NCI-H1048 (cell line): ENCODE measurements at regions not wholly inside any gene's neighbourhood (a gene's known extent, or its start where the extent isn't known, plus 50 kb on each side); places are given as distances from the start of the nearest gene placed in this dataset.
"Not testable (repeated sequence)": the region's sequence is repeated elsewhere in the genome, so short reads cannot be mapped to it uniquely, and the experiment has no call there.

Source experiments
- DNase-seq: peaks from one replicate; lab custom pipeline; 2025; lab: John Stamatoyannopoulos, UW

DNA sequence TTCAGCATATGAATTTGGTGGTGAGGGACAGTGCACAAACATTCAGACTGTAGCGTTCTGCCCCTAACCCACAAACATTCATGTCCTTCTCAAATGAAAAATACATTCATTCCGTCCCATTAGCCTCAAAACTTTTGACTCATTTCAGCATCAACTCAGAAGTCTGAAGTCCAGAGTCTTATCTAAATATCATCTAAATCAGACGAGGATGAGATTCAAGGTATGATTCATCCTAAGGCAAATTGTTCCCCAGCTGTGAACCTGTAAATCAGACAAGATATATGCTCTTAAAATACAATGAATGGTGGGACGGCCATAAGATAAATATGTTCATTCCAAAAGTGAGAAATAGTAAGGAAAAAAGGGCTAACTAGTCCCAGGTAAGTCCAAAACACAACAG, 1195.6 kb upstream of the ADGRL4 start:
- no peak for DNase-seq

DNA sequence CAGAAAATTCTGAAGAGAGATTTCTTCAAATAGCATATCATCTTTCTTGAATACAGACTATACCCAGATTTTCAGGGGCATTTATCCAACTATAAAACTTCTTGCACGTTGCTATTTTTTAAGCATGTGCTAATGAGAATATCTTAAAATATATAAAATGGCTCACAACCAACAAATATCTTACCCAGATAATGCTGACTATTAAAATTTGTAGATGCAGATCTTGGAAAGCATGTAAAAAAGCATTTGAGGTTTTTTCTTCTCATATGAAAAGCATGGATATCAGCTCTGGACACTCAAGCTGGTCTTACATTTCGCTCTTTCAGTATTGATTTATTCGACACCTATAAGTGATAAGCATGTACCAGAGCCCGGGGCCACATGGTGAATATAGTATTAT, 1187.7 kb upstream of the ADGRL4 start:
- no peak for DNase-seq

DNA sequence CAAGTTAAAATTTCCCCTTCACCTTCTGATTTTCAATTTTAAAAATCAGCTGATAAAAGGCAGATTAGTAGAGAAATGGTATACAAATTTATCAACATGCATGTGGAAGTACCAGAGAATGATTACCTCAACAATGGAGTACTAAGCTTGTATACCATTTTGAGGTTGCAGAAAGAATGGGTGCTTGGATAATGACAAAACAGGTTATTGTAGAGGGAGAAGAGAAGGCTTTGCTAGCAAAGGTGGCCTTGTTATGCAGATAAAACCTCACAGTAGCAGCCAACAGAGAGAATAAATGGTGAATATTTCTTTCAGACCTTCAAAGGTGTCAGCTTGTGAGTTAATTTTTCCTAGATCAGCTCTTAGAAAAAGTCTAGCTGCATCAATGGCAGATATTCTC, 1174.9 kb upstream of the ADGRL4 start:
- DNase-seq = no peak

DNA sequence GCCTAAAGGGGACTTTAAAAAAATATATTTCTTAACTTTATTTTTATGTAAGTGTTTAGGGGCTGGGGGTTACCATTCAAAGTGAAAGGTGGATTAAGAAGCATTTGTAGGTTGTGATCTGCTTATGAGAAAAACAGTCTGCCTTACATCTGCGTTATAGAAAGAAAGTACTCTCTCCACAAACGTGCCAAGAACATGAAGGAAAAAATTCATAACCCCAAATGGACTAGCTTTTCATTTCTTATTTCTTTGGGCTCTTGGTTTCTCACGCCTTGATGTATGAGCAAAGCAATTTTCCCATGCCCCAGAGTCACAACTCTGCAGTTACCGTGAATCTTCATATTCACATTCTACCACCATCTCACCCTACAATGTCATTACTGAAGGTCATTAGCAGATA, 1165.1 kb upstream of the ADGRL4 start:
- DNase-seq = no peak

DNA sequence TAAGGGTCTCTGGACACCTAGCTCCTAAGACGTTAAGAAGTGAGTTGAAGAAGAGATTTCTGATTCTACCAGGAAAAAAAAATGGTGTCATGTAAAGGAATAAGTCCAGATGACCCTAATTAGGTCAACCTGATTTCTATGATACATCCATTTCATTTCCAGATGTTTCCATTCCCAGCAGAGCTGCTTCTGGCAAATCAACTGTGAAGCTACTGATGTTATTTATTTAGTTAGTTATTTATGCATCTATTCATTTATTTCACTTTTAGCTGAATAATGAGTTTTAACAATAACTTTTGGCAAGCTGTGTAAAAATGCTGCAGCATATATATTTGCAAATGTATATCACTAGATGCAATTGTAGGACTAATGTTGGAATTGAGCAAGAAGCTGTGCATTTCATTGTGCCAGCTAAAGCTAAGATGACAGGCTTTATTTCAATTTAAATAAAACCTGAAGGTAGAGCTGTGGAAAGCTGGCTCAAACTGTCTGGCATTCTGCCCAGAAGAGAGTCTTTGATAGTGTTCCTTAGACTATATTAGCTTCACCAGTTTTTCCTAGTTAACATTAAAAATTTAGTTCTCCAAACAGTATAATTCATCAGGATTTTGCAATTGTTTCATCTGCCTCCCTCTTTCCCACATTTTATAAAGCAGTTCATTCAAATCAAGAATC, 1164.4 kb upstream of the ADGRL4 start:
- DNase-seq = no peak

DNA sequence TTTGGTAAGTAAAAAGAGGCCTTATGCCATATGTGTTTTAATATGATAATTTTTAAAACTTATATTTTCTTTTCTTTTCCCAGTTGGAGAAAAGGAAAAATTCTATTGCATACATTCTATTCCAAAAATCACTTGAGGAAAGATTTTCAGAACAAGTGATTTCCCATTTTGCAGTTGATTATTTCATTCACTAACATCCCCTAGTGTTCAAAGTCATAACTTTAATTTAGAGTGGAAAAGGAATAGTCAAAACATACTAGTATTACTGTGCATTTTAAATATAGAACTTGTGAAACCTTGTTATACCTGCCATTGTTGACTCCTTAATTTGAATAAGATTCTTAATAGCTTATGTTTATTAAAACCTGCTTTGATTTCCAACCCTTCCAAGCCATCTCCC, 1157.6 kb upstream of the ADGRL4 start:
- no peak for DNase-seq

DNA sequence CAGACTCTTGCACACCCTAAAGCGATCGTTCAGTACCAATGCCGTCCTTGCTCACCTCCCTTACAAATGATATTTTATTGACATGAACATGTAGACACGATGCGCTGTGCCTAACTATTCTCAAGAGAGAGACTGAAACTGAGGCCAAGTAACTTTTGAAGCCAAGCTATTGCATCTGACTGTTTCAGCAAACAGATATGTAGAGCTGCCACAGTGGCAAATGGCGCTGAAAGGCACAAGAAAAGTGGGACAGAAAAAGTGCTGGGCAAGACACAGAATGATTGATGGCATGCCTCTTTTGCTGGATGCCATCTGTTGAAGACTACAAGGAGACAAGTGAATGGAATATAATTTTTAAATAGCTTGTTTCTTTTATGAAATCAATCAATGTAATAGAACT, 1157.2 kb upstream of the ADGRL4 start:
- DNase-seq = no peak

DNA sequence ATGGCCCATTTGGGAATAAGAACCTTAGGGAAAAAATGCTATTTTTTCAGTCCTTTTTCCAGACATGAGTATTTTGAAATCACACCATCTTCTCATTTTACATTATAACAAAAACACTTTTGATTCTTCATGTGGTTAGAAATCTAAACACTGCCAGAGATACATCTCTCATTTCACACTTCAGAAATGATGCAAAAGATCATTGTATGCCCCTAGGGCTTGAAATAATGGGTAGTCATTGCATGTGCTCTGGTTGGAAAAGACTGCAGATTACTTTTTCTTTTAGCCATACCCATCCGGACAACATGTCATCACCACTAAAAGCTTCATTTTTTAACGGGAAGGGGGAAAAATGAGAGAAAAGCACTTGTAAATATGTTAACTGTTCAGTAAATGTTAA, 1152.2 kb upstream of the ADGRL4 start:
- no peak for DNase-seq

DNA sequence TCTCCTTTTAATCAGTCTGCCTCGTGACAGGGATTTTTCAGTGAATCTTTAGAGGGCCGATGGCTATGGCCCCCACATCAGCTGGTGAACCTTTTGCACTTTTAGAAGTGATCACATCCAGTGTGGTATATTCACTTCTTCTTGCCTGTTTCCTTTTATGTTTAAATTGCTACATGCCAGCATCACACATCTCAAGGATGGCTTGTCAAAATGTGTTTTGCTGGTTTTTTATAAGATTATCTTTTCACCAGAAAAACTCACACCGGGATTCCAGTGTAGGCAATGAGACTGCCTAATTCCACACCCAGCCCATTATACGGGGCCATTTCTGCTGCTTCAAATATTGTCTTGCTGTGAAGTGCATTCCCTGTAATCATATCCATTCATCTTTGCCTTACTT, 1151.7 kb upstream of the ADGRL4 start:
- DNase-seq = no peak

DNA sequence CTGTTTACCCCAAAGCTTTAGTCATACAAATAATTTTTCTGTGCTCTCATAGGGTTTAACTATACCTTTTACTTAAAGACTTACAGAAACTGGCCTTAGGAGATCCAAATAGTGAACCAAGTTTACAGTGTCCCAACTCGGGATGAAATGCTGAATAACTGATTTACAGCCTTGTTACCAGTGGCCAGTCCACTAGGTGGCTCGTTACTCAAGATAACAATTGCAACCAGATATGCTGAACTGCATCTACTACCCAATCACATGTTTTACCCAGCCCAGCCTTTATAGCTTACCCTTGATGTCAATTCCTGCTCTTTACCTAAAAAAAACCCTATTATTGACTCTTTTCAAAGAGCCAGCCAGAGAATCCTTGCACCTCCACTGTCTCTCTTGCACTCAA, 1148.8 kb upstream of the ADGRL4 start:
- no peak for DNase-seq

DNA sequence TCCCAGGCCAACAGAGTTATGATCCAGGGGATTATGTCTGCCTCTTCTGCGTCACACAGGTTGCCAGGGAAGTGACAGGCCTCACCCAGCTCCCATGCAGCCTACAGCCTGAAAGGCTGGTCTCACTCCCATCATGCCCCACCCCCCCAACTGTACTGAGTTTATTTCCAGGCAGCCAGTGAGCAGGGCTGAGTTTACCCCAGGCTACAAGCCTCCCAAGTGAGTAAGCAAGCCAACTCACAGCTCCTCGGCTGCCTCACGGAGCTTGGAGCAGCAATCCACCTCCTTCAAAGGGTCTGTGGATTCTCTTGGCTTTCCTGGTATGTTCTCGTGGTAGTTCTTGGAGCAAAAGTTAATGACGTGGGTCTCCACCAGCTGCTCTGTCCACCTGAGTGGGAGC, 1147.6 kb upstream of the ADGRL4 start:
- DNase-seq = no peak

DNA sequence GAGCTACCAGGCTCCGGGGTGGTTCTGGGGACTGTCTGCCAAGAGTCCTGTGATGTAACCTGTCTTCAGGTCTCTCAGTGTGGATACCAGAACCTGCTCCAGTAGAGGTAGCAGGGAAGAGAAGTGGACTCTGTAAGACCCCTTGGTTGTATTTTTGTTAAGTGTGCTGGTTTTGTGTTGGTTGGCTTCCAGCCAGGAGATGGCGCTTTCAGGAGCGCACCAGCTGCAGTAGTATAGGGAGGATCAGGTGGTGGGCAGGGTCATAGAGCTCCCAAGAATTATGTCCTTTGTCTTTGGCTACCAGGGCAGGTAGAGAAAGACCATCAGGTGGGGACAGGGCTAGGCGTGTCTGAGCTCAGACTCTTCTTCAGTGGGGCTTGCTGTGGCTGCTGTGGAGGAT, 1147.2 kb upstream of the ADGRL4 start:
- no peak for DNase-seq

DNA sequence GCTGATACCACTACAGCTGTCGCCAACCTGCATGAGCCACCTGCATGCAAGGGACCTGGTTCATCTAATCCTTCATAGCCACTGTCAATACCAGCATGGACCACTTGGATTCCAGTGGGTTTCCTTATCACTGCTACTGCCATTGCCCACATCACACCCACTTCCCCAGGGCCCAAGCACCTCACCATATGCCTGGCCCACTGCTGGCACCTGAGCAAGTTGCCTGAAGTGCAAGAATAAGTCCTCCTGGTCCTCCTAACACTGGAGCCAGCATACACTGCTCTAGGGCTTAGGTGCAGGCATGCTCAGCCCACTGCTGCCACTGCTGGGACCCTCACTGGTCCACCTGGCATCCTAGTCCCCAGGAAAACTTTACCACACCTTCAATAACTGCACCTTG, 1136.8 kb upstream of the ADGRL4 start:
- DNase-seq = no peak

DNA sequence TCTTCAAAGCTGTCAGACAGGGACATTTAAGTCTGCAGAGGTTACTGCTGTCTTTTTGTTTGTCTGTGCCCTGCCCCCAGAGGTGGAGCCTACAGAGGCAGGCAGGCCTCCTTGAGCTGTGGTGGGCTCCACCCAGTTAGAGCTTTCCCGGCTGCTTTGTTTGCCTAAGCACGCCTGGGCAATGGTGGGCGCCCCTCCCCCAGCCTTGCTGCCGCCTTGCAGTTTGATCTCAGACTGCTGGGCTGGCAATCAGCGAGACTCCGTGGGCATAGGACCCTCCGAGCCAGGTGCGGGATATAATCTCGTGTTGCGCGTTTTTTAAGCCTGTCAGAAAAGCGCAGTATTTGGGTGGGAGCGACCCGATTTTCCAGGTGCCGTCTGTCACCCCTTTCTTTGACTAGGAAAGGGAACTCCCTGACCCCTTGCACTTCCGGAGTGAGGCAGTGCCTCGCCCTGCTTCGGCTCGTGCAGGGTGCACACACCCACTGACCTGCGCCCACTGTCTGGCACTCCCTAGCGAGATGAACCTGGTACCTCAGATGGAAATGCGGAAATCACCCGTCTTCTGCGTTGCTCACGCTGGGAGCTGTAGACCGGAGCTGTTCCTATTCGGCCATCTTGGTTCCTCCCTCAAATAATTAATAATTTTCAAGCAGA, 1131.5 kb upstream of the ADGRL4 start:
- DNase-seq = not testable (repeated sequence)

DNA sequence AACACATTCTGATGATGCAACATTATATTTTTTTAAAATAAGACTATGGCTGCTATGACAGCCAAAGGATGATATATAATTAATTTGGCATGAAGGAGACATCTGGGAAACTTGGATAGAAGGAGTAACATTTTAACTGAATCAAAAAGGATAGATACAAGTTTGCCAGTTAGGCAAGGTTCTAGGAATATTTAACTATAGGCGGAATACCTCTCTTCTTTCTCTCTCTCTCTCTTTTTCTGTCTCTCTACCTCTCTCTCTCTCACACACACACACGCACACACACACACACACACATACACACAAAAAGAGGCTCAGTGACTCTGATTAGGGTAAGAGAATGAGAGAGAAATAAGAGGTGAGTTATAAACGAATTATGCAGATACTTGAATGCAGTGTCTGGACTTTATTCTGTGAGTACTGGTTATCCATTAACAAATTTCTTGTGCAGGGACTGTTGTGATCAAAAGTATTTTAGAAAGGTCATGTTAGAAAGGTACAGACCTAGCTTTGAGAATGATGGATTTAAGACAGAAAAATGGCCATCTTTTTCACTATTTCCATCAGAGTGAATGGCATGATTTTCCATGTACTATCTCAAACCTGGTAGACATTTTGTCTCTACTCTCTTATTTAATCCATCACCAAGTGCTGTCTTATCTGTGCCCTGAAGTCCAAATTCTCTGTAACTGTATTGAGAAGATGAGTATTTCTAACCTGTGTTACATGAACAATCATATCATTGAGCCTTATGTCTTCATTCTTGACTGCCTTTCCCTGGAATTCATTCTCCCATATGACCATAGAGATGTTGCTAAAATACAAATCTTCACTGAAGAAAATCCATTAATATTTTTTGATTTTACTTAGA, 1106.9 kb upstream of the ADGRL4 start:
- no peak for DNase-seq

DNA sequence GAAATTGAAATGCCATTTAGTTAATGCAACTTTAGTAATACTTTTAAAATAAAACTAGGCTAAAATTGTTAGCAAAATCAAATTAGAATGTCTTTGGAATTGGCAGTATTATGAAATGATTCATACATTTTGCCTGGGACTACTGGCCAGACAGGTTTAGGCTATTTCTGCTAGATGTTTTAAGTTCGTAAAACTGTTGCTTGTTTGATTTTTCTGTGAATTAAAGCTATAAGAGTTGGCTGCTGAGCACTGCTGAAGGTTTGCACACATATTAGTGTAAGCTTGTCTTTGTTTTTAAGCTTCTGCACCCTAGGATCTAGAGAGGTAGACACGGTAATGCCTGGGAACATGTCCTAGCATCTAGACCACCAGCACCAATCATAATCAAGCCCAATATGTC, 1094.6 kb upstream of the ADGRL4 start:
- DNase-seq = no peak

DNA sequence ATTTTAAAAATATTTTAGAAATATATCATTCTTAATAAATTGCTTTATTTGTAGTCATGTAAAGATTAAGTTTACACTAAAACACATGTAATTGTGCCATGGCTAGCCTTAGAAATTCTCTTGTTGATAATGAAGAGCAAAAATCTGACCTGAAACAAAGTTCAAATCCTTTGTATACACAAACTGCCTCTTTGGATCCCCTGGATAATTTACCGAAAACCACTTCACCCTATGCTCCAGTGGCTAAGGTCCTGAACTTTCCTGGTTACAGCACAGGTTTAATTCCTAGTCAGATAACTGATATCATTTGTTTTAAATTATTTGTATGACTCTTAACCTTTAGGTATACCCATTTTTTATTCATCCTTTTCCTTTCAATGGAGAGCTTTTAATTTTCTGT, 1093.2 kb upstream of the ADGRL4 start:
- no peak for DNase-seq

DNA sequence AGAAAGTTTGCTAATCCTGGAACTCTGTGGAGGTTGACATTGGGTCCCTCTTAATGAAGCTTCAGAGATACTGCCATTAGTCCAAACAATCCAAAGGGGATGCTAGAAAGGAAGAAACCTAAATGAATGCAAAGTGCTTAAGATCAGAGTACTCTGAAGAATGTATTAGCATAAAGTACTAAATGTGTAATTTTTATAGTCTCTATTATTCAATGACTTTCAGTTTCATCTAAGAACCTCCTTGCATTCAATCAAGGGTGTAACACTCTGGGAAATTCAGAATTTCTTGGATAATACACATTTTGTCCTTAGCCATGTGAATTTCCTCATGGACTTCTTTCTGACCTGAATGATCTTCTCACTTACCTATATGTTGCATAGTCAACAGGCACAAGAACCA, 1078.5 kb upstream of the ADGRL4 start:
- no peak for DNase-seq

DNA sequence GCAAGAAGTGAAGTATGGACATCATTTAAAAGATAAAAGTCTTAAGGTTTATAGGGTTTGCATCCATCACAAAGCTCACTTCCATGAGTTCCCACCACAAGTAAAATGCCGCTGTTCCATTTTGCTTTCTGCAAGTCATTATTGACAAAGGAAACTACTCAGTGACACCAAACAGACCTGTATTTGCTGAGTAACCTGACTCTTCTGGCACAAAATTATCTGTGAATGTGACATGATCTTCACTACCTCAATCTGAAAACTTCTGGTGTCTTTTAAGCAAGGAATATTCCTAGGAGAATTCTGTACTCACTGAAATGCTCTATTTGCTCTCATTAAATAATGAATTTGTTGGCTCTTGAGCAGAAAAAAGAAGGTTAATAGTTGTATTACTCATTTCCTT, 1077.4 kb upstream of the ADGRL4 start:
- DNase-seq = no peak

DNA sequence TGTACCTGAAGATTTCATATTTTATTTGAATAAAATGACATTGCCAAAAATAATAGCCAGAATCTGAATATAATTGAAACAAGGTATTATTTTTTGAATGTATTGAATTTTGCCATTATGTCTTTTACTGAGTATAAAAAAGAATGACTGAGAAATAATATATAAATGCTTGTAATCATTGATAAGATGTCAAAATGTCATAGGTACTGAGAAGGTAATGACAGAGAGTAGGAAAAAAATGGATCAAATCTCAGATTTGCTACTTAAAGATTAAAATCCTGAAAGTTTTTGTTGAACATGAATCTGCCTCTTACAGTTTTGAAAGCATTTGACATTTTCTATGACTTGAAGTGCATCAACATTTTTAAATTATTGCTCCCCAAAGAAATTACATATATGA, 1069.9 kb upstream of the ADGRL4 start:
- no peak for DNase-seq

DNA sequence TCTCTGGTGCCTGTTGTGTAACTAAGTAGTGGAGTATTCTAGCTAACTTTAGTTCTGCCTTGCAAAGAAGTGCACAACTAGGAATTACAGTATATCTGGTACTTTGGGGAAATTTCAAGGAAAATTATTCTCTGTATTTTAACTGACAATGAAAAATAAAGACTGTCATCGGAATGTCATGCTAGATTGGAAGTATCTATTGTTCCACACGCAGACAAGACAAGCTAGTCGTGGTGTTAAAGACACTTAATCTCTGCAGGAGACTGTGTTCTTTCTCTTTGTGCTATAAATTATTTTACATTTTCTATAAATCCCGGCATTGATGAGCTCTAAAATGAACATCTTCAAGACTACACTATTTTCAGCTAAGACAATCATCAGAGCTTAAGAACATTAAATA, 1068.8 kb upstream of the ADGRL4 start:
- no peak for DNase-seq

DNA sequence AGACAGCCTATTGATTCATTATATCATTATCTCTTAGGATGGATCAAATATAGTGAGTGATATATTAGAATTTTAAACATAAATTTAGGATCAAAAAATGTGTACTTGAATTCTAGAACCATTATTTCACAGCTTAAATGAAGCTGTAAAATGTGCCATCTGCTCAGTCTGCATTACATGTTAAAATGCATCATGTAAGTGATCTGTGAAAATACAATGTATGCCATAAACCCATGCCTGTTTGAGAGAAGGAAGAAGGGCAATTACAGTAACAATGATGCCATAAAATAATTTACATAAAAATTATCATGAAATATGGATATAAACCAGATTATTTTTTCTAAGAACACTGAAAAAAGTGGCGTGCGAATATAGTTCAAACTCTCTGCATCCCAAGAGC, 1066.0 kb upstream of the ADGRL4 start:
- no peak for DNase-seq

DNA sequence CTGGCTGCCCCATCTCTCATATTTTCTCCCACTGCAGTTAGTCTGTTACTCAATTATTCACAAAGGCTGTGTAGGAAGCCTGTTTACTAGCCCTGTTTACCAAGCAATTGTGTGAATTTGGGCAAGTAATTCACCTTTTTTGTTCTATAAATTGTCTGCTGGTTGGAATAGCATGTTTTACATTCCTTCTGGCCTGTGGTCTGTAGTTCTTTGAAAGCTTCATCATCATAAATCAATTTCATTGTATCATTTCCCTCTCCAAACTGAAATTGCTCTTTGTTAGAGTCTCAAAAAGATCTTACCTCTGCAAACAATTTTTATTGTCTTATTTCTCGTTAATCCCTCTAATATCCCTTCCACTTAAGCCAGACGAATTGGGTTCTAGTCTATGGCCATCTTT, 1059.5 kb upstream of the ADGRL4 start:
- no peak for DNase-seq
